Esophagus muscularis mucosa (tissue), 4 donors: ENCODE measurements at regions not wholly inside any gene's neighbourhood (a gene's known extent, or its start where the extent isn't known, plus 50 kb on each side); places are given as distances from the start of the nearest gene placed in this dataset.

Experiments
- DNase-seq: peaks from one replicate; pipeline ENCODE4 v3.0.0-alpha.2; 2017; ENCODE audit errors: extremely low spot score
- H3K27ac ChIP-seq, 4 donors: fragments of 200-600 bp; sonication (generic); replicated peaks in 1 of 4; 1 replicate in 3 of 4; 2 replicates in 1 of 4; pipeline ENCODE4 v1.5.1; 2016 to 2019; ENCODE audit warnings: mild to moderate bottlenecking in 1 of 4
- H3K27me3 ChIP-seq, 4 donors: fragments of 200-600 bp; sonication (generic); one replicate each; pipeline versions ENCODE4 v1.5.1 to v1.6.0; 2016 to 2019
- H3K36me3 ChIP-seq, 4 donors: fragments of 200-600 bp; sonication (generic); one replicate each; pipeline ENCODE4 v1.5.1; 2016 to 2019
- H3K4me1 ChIP-seq, 4 donors: fragments of 200-600 bp; sonication (generic); one replicate each; pipeline ENCODE4 v1.5.1; 2016 to 2019
- H3K4me3 ChIP-seq, 4 donors: fragments of 200-600 bp; sonication (generic); 1 replicate in 2 of 4; 2 replicates in 2 of 4; pipeline ENCODE4 v1.5.1; 2016 to 2019; ENCODE audit warnings: mild to moderate bottlenecking in 4 of 4, moderate library complexity in 1 of 4
- H3K9me3 ChIP-seq, 4 donors: fragments of 200-600 bp; sonication (generic); 1 replicate in 3 of 4; 2 replicates in 1 of 4; pipeline ENCODE4 v1.5.1; 2016 to 2019
- CTCF ChIP-seq, 3 experiments: fragments of 200-600 bp in 2 of 3; fragments of 450-650 bp in 1 of 3; sonication (generic) in 2 of 3; IDR thresholded peaks; one replicate each; pipeline ENCODE4 v1.5.1; 2017 to 2019; ENCODE audit warnings: antibody characterized with exemption in 3 of 3, mild to moderate bottlenecking in 2 of 3, moderate library complexity in 1 of 3
- EP300 ChIP-seq: sonication (generic); formaldehyde crosslinking; IDR thresholded peaks from one replicate; pipeline ENCODE4 v1.6.1; 2017; ENCODE audit warnings: antibody characterized with exemption
- POLR2A ChIP-seq: fragments of 450-650 bp; IDR thresholded peaks from one replicate; pipeline ENCODE4 v1.6.1; 2017; ENCODE audit warnings: antibody characterized with exemption, moderate library complexity, mild to moderate bottlenecking, low read depth
- POLR2AphosphoS5 ChIP-seq, 2 donors: sonication (generic); formaldehyde crosslinking; IDR thresholded peaks; one replicate each; pipeline ENCODE4 v1.6.1; 2017; ENCODE audit warnings: antibody characterized with exemption in 2 of 2
- WGBS: methylation state at CpG from one replicate; pipeline ENCODE4 v1.1.5; 2018; 5-methylcytosine and 5-hydroxymethylcytosine counted together
- intact Hi-C: fragments of 100-400 bp; cut with DNase I; formaldehyde crosslinking; loops from one replicate; pipeline ENCODE4 v1.15.1; 2023

GRCh38 chr6:47159763-47160162 is 117.6 kb upstream of the ADGRF1 start:
- no peaks in the 10 kb centered on the region for H3K9me3 ChIP-seq
- no peak overlapping the region for H3K27ac ChIP-seq
- no peaks in the 10 kb centered on the region for H3K36me3 ChIP-seq
- TF ChIP-seq POLR2AphosphoS5 (IDR thresholded peaks at IDR 0.05) (no peak), POLR2A (no peak), EP300 (no peak), CTCF (IDR thresholded peaks at IDR 0.05) (no peak)
- peak; percentile 34 for DNase-seq
- peaks cover 0 to 3% (median 0%) of the 10 kb centered on the region in 4 donors for H3K4me1 ChIP-seq
- no peak overlapping the region for H3K4me3 ChIP-seq
- 92% methylated on average over 5 of the region's 5 CpGs for WGBS
- no peaks in the 10 kb centered on the region for H3K27me3 ChIP-seq
- intact Hi-C loops = no loop called here

- intact Hi-C loops = no loop called here
- DNase-seq = no peak
- 49% methylated on average over 2 of the region's 2 CpGs for WGBS
- Histone ChIP-seq H3K27ac (no peak overlapping the region), H3K36me3 (no peaks in the 10 kb centered on the region), H3K9me3 (no peaks in the 10 kb centered on the region), H3K27me3 (no peaks in the 10 kb centered on the region), H3K4me3 (no peak overlapping the region), H3K4me1 (no peaks in the 10 kb centered on the region)
- TF ChIP-seq EP300 (no peak), CTCF (IDR thresholded peaks at IDR 0.05) (no peak), POLR2A (no peak), POLR2AphosphoS5 (IDR thresholded peaks at IDR 0.05) (no peak)
Observed at GRCh38 chr6:47157653-47158219, 115.6 kb upstream of the ADGRF1 start.

GRCh38 chr6:47157063-47157462 is 114.9 kb upstream of the ADGRF1 start:
- no peak overlapping the region for H3K4me3 ChIP-seq
- no peaks in the 10 kb centered on the region for H3K27me3 ChIP-seq
- no peaks in the 10 kb centered on the region for H3K36me3 ChIP-seq
- H3K4me1 ChIP-seq = no peaks in the 10 kb centered on the region
- intact Hi-C loops = no loop called here
- DNase-seq = peak; percentile 31
- TF ChIP-seq EP300 (no peak), CTCF (IDR thresholded peaks at IDR 0.05) (no peak), POLR2AphosphoS5 (IDR thresholded peaks at IDR 0.05) (no peak), POLR2A (no peak)
- 100% methylated on average over 1 of the region's 1 CpG for WGBS
- no peak overlapping the region for H3K27ac ChIP-seq
- no peaks in the 10 kb centered on the region for H3K9me3 ChIP-seq

- Histone ChIP-seq H3K27me3 (no peaks in the 10 kb centered on the region), H3K9me3 (no peaks in the 10 kb centered on the region), H3K4me1 (no peaks in the 10 kb centered on the region), H3K4me3 (no peak overlapping the region), H3K36me3 (no peaks in the 10 kb centered on the region), H3K27ac (no peak overlapping the region)
- intact Hi-C loops = no loop called here
- 91% methylated on average over 4 of the region's 4 CpGs for WGBS
- no peak for TF ChIP-seq POLR2AphosphoS5 (IDR thresholded peaks at IDR 0.05)
- no peak for TF ChIP-seq EP300
- no peak for TF ChIP-seq CTCF (IDR thresholded peaks at IDR 0.05)
- TF ChIP-seq POLR2A = no peak
- DNase-seq = no peak
Observed at GRCh38 chr6:47156196-47156595, 114.1 kb upstream of the ADGRF1 start.

- no peak overlapping the region for H3K4me3 ChIP-seq
- no peaks in the 10 kb centered on the region for H3K27me3 ChIP-seq
- DNase-seq = peak; percentile 62
- H3K27ac ChIP-seq = no peak overlapping the region
- H3K36me3 ChIP-seq = no peaks in the 10 kb centered on the region
- intact Hi-C loops = no loop called here
- no peaks in the 10 kb centered on the region for H3K9me3 ChIP-seq
- 94% methylated on average over 3 of the region's 3 CpGs for WGBS
- TF ChIP-seq POLR2AphosphoS5 (IDR thresholded peaks at IDR 0.05) = no peak
- no peak for TF ChIP-seq CTCF (IDR thresholded peaks at IDR 0.05)
- no peak for TF ChIP-seq POLR2A
- TF ChIP-seq EP300 = no peak
- H3K4me1 ChIP-seq = peaks cover 0 to under 1% (median 0%) of the 10 kb centered on the region in 4 donors
Observed at GRCh38 chr6:47153404-47153755, 111.2 kb upstream of the ADGRF1 start.
